NOMO-1 (cell line): ENCODE measurements at regions not wholly inside any gene's neighbourhood (a gene's known extent, or its start where the extent isn't known, plus 50 kb on each side); places are given as distances from the start of the nearest gene placed in this dataset.

Experiments used
- DNase-seq, 2 experiments: peaks; one replicate each; lab custom pipeline; 2025; ENCODE audit not compliant: unreplicated experiment in 2 of 2; lab: John Stamatoyannopoulos, UW

GRCh38 chr18:73869182-73869581, 278.5 kb downstream of the FBXO15 start:
- DNase-seq = no peak

GRCh38 chr18:73861771-73862170, 285.9 kb downstream of the FBXO15 start:
- DNase-seq = no peak

GRCh38 chr18:73859837-73860397, 287.7 kb downstream of the FBXO15 start:
- DNase-seq = no peak

GRCh38 chr18:73852789-73853549, 294.7 kb downstream of the FBXO15 start:
- DNase-seq = no peak

- DNase-seq = no peak
Measured at GRCh38 chr18:73850782-73851181, 296.9 kb downstream of the FBXO15 start.

- DNase-seq = no peak
Measured at GRCh38 chr18:73848656-73849055, 299.0 kb downstream of the FBXO15 start.

GRCh38 chr18:73843455-73843854, 304.2 kb downstream of the FBXO15 start:
- no peak for DNase-seq

GRCh38 chr18:73842795-73843394, 304.7 kb downstream of the FBXO15 start:
- DNase-seq = peak; percentile 9 to 25

- DNase-seq = no peak
Measured at GRCh38 chr18:73841661-73842060, 306.0 kb downstream of the FBXO15 start.

- no peak for DNase-seq
Measured at GRCh38 chr18:73840319-73840945, 307.2 kb downstream of the FBXO15 start.

GRCh38 chr18:73839441-73839840, 308.2 kb downstream of the FBXO15 start:
- peak in 1 of 2 experiments; percentile 1 for DNase-seq

- no peak for DNase-seq
Measured at GRCh38 chr18:73838107-73838506, 309.5 kb downstream of the FBXO15 start.

- DNase-seq = no peak
Measured at GRCh38 chr18:73835656-73836364, 311.8 kb downstream of the FBXO15 start.

- no peak for DNase-seq
Measured at GRCh38 chr18:73835039-73835438, 312.6 kb downstream of the FBXO15 start.

- DNase-seq = no peak
Measured at GRCh38 chr18:73831688-73832087, 315.9 kb downstream of the FBXO15 start.

- no peak for DNase-seq
Measured at GRCh38 chr18:73829146-73829545, 318.5 kb downstream of the FBXO15 start.

- no peak for DNase-seq
Measured at GRCh38 chr18:73827801-73828200, 319.8 kb downstream of the FBXO15 start.

GRCh38 chr18:73826098-73826497, 321.5 kb downstream of the FBXO15 start:
- DNase-seq = no peak

- DNase-seq = no peak
Measured at GRCh38 chr18:73824671-73825070, 323.0 kb downstream of the FBXO15 start.

GRCh38 chr18:73812423-73812822, 335.2 kb downstream of the FBXO15 start:
- no peak for DNase-seq

GRCh38 chr18:73807551-73808192, 340.0 kb downstream of the FBXO15 start:
- DNase-seq = no peak
